Activated T-helper 17 cell treated with anti-CD3 and anti-CD28 coated beads, Interleukin-2, amount 50 U/mL, for 72 hours (primary cell): ENCODE measurements at regions not wholly inside any gene's neighbourhood (a gene's known extent, or its start where the extent isn't known, plus 50 kb on each side); places are given as distances from the start of the nearest gene placed in this dataset.
"Not testable (repeated sequence)": the region's sequence is repeated elsewhere in the genome, so short reads cannot be mapped to it uniquely, and the experiment has no call there.

ENCODE experiments used
- ATAC-seq: fragments of 150-1000 bp; cut with Tn5 transposase; replicated peaks from 2 replicates; pipeline ENCODE4 v1.10.0; 2021; ENCODE audit warnings: mild to moderate bottlenecking, moderate library complexity
- H3K27ac Mint-ChIP-seq: one replicate; pipeline ENCODE4 v1.8.0; 2022; ENCODE audit warnings: mixed read lengths
- H3K27me3 Mint-ChIP-seq: one replicate; pipeline ENCODE4 v1.8.0; 2022; ENCODE audit warnings: mixed read lengths
- H3K36me3 Mint-ChIP-seq: one replicate; pipeline ENCODE4 v1.8.0; 2022; ENCODE audit warnings: low read depth, mild to moderate bottlenecking, mixed read lengths
- H3K4me1 Mint-ChIP-seq: one replicate; pipeline ENCODE4 v1.8.0; 2022; ENCODE audit warnings: mixed read lengths
- H3K4me3 Mint-ChIP-seq: one replicate; pipeline ENCODE4 v1.8.0; 2022; ENCODE audit warnings: mild to moderate bottlenecking, mixed read lengths
- H3K9me3 Mint-ChIP-seq: one replicate; pipeline ENCODE4 v1.8.0; 2022; ENCODE audit warnings: mixed read lengths

GRCh38 chr2:195115738-195116137, 541.3 kb upstream of the SLC39A10 start:
- H3K9me3 Mint-ChIP-seq, result no peaks in the 10 kb centered on the region
- no peak overlapping the region for H3K4me3 Mint-ChIP-seq
- H3K27ac Mint-ChIP-seq, result no peak overlapping the region
- no peaks in the 10 kb centered on the region for H3K36me3 Mint-ChIP-seq
- no peak for ATAC-seq
- peaks cover 3% of the 10 kb centered on the region for H3K27me3 Mint-ChIP-seq
- no peaks in the 10 kb centered on the region for H3K4me1 Mint-ChIP-seq

GRCh38 chr2:195108182-195108581, 548.8 kb upstream of the SLC39A10 start:
- ATAC-seq, result no peak
- H3K27me3 Mint-ChIP-seq, result peaks cover 13% of the 10 kb centered on the region

GRCh38 chr2:195106681-195107380, 550.2 kb upstream of the SLC39A10 start:
- no peak for ATAC-seq
- H3K9me3 Mint-ChIP-seq, result no peaks in the 10 kb centered on the region
- H3K36me3 Mint-ChIP-seq, result no peaks in the 10 kb centered on the region
- H3K27ac Mint-ChIP-seq, result no peak overlapping the region
- peaks cover 10% of the 10 kb centered on the region for H3K27me3 Mint-ChIP-seq
- no peak overlapping the region for H3K4me3 Mint-ChIP-seq
- no peaks in the 10 kb centered on the region for H3K4me1 Mint-ChIP-seq

More at GRCh38 chr2:195108182-195108581, 548.8 kb upstream of the SLC39A10 start:
- no peaks in the 10 kb centered on the region for H3K9me3 Mint-ChIP-seq
- no peaks in the 10 kb centered on the region for H3K36me3 Mint-ChIP-seq
- no peak overlapping the region for H3K27ac Mint-ChIP-seq
- no peaks in the 10 kb centered on the region for H3K4me1 Mint-ChIP-seq
- no peak overlapping the region for H3K4me3 Mint-ChIP-seq

- Mint-ChIP-seq H3K27ac (no peak overlapping the region), H3K9me3 (no peaks in the 10 kb centered on the region), H3K4me1 (no peaks in the 10 kb centered on the region), H3K36me3 (no peaks in the 10 kb centered on the region), H3K4me3 (no peak overlapping the region), H3K27me3 (peaks cover 10% of the 10 kb centered on the region)
- ATAC-seq, result no peak
Measured at GRCh38 chr2:195105581-195105980, 551.4 kb upstream of the SLC39A10 start.

- ATAC-seq, result peak; percentile 29
- Mint-ChIP-seq H3K36me3 (no peaks in the 10 kb centered on the region), H3K9me3 (no peaks in the 10 kb centered on the region), H3K27me3 (peaks cover 22% of the 10 kb centered on the region), H3K4me1 (no peaks in the 10 kb centered on the region), H3K4me3 (no peak overlapping the region), H3K27ac (no peak overlapping the region)
Measured at GRCh38 chr2:195094330-195094729, 562.7 kb upstream of the SLC39A10 start.

- ATAC-seq, result no peak
- Mint-ChIP-seq H3K27ac (no peak overlapping the region), H3K27me3 (peaks cover 27% of the 10 kb centered on the region), H3K4me1 (no peaks in the 10 kb centered on the region), H3K36me3 (no peaks in the 10 kb centered on the region), H3K4me3 (no peak overlapping the region), H3K9me3 (no peaks in the 10 kb centered on the region)
Measured at GRCh38 chr2:195092341-195092740, 564.7 kb upstream of the SLC39A10 start.

GRCh38 chr2:195072806-195073205, 584.2 kb upstream of the SLC39A10 start:
- not testable (repeated sequence) for ATAC-seq, H3K36me3 Mint-ChIP-seq, H3K4me1 Mint-ChIP-seq, H3K4me3 Mint-ChIP-seq, H3K9me3 Mint-ChIP-seq, H3K27ac Mint-ChIP-seq
- peaks cover 17% of the 10 kb centered on the region for H3K27me3 Mint-ChIP-seq

- no peaks in the 10 kb centered on the region for H3K9me3 Mint-ChIP-seq
- H3K4me1 Mint-ChIP-seq, result no peaks in the 10 kb centered on the region
- H3K27me3 Mint-ChIP-seq, result no peaks in the 10 kb centered on the region
- no peak overlapping the region for H3K27ac Mint-ChIP-seq
- no peak overlapping the region for H3K4me3 Mint-ChIP-seq
- no peak for ATAC-seq
- H3K36me3 Mint-ChIP-seq, result no peaks in the 10 kb centered on the region
Measured at GRCh38 chr2:195057001-195057400, 600.0 kb upstream of the SLC39A10 start.

- ATAC-seq, result no peak
- Mint-ChIP-seq H3K9me3 (no peaks in the 10 kb centered on the region), H3K27me3 (no peaks in the 10 kb centered on the region), H3K4me3 (no peak overlapping the region), H3K36me3 (no peaks in the 10 kb centered on the region), H3K27ac (no peak overlapping the region), H3K4me1 (no peaks in the 10 kb centered on the region)
Measured at GRCh38 chr2:195055996-195056395, 601.0 kb upstream of the SLC39A10 start.

GRCh38 chr2:195051401-195051800, 605.6 kb upstream of the SLC39A10 start:
- H3K4me1 Mint-ChIP-seq, result no peaks in the 10 kb centered on the region
- H3K4me3 Mint-ChIP-seq, result no peak overlapping the region
- no peak overlapping the region for H3K27ac Mint-ChIP-seq
- H3K36me3 Mint-ChIP-seq, result no peaks in the 10 kb centered on the region
- ATAC-seq, result no peak
- no peaks in the 10 kb centered on the region for H3K9me3 Mint-ChIP-seq
- no peaks in the 10 kb centered on the region for H3K27me3 Mint-ChIP-seq

- H3K27ac Mint-ChIP-seq, result no peak overlapping the region
- no peak overlapping the region for H3K4me3 Mint-ChIP-seq
- peak; percentile 81 for ATAC-seq
Measured at GRCh38 chr2:195049372-195050031, 607.5 kb upstream of the SLC39A10 start.

GRCh38 chr2:195047955-195048354, 609.1 kb upstream of the SLC39A10 start:
- no peak overlapping the region for H3K27ac Mint-ChIP-seq
- no peak for ATAC-seq
- peaks cover 3% of the 10 kb centered on the region for H3K27me3 Mint-ChIP-seq
- no peaks in the 10 kb centered on the region for H3K36me3 Mint-ChIP-seq
- H3K4me1 Mint-ChIP-seq, result no peaks in the 10 kb centered on the region
- no peak overlapping the region for H3K4me3 Mint-ChIP-seq
- no peaks in the 10 kb centered on the region for H3K9me3 Mint-ChIP-seq

More at GRCh38 chr2:195049372-195050031, 607.5 kb upstream of the SLC39A10 start:
- Mint-ChIP-seq H3K27me3 (peaks cover under 1% of the 10 kb centered on the region), H3K36me3 (no peaks in the 10 kb centered on the region), H3K9me3 (no peaks in the 10 kb centered on the region), H3K4me1 (no peaks in the 10 kb centered on the region)

GRCh38 chr2:195044801-195045200, 612.2 kb upstream of the SLC39A10 start:
- no peak for ATAC-seq
- Mint-ChIP-seq H3K27ac (no peak overlapping the region), H3K9me3 (no peaks in the 10 kb centered on the region), H3K27me3 (peaks cover 6% of the 10 kb centered on the region), H3K4me3 (no peak overlapping the region), H3K4me1 (no peaks in the 10 kb centered on the region), H3K36me3 (no peaks in the 10 kb centered on the region)

GRCh38 chr2:195038153-195038552, 618.9 kb upstream of the SLC39A10 start:
- Mint-ChIP-seq H3K9me3 (no peaks in the 10 kb centered on the region), H3K36me3 (no peaks in the 10 kb centered on the region), H3K27ac (no peak overlapping the region), H3K27me3 (peaks cover 3% of the 10 kb centered on the region), H3K4me3 (no peak overlapping the region), H3K4me1 (no peaks in the 10 kb centered on the region)
- no peak for ATAC-seq

- no peaks in the 10 kb centered on the region for H3K4me1 Mint-ChIP-seq
- no peaks in the 10 kb centered on the region for H3K36me3 Mint-ChIP-seq
- H3K4me3 Mint-ChIP-seq, result no peak overlapping the region
- peaks cover 3% of the 10 kb centered on the region for H3K27me3 Mint-ChIP-seq
- no peak overlapping the region for H3K27ac Mint-ChIP-seq
- ATAC-seq, result no peak
- H3K9me3 Mint-ChIP-seq, result no peaks in the 10 kb centered on the region
Measured at GRCh38 chr2:195037045-195037444, 620.0 kb upstream of the SLC39A10 start.
